Activated T-cell treated with anti-CD3 and anti-CD28 coated beads for 4 hours (primary cell): ENCODE measurements at regions not wholly inside any gene's neighbourhood (a gene's known extent, or its start where the extent isn't known, plus 50 kb on each side); places are given as distances from the start of the nearest gene placed in this dataset.

Experiments
- DNase-seq: peaks from one replicate; pipeline ENCODE4 v3.0.0-alpha.2; 2020

DNA sequence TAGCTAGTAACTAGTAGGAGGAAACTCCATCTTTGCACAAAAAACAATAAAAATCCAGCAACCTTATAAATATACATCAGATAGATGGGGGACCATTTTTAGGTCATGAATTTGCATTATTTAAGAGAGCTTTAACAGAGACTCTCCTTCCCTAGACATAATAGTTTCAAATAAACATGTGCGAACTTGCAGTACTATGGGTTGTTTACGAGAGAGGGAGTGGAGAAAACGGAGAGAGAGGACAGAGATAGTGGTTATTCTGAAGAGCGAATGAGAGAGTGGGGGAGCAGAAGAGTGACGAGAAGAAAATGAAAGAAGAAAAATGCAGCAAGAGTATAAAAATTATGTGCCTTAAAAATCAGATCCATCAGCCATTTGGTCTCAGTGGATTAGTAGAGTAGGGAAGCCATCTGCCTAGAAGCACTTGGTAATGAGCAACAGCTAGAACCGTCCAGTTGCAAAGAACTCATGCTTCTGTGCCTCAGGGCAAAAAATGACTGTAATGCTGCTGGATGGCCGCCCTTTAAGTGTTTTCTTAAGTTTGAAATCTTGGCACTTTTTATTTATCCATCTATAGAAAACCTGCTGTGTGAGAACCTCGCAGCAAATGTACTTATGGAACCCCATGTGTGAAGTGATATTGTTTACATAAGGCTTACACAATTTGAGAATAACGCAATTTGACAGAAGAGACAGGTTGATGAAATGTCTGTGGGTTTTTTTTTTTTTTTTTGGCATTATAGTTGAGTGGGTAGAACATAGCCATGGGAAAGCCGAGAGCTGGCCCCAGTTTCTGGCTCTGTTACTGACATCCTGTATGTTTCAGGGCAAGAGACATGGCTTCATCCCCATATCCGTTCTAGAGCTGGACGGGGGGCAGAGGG, 95.6 kb upstream of the ZNF608 start:
- no peak for DNase-seq

GRCh38 chr5:124842725-124843595, 96.5 kb upstream of the ZNF608 start:
- DNase-seq, result no peak

GRCh38 chr5:124843596-124843899, 97.1 kb upstream of the ZNF608 start:
- no peak for DNase-seq

DNA sequence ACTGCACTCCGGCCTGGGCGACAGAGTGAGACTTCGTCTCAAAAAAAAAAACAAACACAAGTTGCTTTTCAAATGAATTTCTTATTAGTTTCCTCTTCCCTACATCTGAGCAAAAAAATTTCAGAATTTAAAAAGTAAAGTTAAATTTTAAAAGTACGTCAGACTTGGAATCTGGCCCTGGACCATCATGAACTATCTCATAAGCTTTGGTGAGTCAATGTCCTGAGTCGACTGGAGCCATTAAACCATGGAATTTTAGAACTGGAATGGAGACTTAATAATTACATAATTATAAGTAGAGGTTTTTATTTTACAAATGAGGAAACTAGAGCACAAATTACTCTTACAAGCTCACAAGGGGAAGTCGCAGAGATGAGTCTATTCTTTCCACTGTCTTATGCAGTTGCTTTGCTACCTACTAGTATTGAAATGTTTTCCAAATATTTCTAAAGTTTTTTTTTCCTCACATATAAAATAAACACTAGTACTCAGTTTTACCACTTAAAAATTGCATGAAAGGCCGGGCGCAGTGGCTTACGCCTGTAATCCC, 98.0 kb upstream of the ZNF608 start:
- DNase-seq, result no peak

GRCh38 chr5:124847907-124848306, 101.5 kb upstream of the ZNF608 start:
- DNase-seq, result no peak

- DNase-seq, result no peak
Observed at GRCh38 chr5:124849774-124850173, 103.3 kb upstream of the ZNF608 start.

DNA sequence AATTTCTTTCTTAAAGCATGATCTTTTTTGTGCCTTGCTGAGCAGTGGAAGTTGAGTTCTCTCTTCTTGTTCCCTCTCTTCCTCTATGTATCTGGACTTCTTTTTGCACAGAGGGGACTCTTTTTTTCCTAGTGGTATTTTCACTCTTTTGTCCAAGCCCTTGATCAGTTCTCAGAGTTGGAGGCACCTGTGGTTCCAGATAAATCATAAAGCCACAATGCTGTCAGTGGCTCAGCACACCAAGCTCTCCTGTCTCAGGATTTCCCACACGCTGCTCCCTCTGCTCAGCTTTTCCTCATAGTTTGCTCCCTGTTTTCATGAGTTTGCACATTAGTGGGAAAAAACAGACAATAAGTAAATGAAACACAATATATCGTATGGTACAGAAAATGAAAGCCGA, 110.3 kb upstream of the ZNF608 start:
- no peak for DNase-seq

DNA sequence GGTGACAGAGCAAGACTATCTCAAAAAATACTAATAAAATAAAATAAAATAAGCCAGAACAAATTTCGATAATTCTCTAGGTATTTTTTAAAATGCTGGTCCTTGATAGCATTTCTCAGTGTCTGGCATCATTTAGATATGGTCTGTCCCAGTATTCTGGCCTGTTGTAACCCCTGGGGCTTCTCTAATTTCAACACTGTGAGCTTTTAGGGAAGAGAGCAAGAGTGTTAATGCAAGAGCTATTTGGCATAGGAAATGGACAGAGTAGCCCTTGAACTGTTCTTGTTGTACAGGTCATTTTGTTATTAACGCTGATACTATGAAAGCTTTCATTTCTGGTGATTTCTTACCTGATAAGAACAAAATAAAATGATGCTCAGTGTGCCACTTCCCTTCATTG, 112.2 kb upstream of the ZNF608 start:
- DNase-seq, result no peak

GRCh38 chr5:124859027-124859426, 112.6 kb upstream of the ZNF608 start:
- no peak for DNase-seq

DNA sequence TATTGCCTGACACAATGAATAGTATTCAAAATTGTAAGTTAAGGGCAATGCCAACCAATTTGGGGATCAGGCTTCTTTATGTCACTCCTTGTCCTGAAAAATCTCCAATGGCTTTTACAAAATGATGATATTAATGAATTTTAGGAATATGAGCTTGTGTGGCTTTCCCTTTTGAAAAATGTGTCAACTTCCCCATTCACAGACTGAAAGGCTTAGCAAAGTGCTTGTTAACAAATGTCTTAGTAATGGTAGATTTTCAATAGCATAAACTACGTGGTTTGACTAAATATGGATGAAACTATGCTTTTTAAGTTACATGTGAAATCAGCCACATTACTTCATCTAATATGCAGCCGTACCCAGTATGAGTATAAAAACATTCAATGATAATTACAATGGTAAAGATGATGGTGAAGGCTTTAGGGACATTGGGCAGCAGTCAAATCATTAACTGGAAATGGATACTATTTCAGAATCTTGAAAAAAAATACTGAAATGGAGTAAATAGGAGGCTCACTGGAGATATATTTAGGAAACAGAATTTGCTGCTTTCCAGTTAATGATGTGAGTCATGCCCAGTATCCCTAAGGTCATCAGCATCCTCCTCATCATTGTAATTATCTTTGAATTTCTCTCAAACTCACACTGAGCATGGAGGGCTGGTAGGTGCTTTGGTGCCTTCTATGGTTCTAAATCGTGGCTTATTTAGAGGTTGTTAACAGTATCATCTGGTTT, 113.3 kb upstream of the ZNF608 start:
- DNase-seq, result no peak

GRCh38 chr5:124860291-124860655, 113.8 kb upstream of the ZNF608 start:
- no peak for DNase-seq

DNA sequence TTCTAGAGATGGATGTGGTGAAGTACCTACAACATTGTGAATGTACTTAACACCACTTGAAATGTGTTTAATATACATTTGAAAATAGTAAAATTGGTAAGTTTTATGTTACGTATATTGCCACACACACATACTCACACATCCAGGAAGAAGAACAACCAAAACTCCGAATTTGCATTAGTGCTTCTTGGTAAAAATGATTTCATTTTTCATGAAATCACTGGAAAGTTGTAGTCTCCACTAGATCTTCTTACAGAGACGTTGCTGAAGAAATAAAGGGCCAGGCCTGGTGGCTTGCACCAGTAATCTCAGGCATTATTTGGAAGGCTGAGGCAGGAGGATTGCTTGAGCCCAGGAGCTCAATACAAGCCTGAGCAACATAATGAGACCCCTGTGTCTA, 118.6 kb upstream of the ZNF608 start:
- no peak for DNase-seq

- no peak for DNase-seq
Observed at GRCh38 chr5:124865603-124866354, 119.3 kb upstream of the ZNF608 start.

DNA sequence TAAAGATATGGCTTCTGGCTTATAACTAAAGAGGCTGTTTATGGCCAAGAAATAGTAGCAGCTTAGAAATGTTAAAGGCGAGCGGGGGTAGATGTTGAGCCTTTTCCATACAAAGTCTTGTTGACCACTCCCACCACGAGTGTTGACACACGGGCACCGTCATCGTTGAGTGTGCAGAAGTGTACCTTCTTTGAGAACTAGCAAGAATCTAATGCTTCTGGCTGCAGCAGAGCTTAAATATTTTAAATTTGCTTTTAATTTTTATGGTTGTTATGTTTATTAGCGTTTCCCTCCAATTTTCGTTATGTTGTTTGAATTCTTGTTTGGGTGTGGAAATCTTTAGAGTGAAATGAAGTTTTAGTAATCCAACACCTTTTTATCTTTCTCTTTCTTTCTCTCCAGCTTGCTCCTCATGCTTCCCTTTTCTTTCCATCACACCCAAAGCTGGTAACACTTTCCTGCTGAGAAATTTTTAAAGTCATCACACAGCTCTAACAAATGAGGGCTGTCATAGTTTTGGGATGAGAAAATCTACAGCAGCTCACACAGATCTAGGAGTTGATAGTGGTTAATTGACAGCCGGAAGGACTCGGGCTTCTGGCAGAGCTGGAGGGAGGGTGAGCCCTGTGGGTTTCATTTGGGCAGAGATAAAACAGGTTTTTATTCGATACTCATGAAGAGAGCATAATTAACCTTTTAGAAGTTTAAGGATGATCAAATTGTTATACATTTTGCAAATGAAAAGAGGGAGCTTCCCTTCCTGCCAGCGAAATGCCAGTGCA, 120.1 kb upstream of the ZNF608 start:
- no peak for DNase-seq

GRCh38 chr5:124867137-124867704, 120.8 kb upstream of the ZNF608 start:
- DNase-seq, result no peak

DNA sequence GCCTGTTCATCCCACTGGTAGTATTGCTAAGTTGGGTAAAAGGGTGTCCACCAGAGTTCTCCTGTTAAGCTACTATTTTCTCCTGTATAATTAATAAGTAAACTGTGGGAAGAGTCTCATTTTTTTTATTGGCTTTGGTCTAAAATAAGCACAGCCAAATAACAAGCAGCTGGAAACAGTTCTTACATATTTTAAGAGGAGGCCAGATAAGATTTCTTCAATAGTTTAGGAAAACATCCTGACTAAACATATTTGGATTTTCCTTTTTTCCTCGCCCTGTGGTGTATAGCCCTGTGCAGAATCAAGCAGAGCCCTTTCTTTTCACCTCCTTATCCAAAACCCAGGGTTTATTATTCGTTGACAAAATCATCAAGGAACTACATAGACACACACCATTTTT, 122.2 kb upstream of the ZNF608 start:
- no peak for DNase-seq

GRCh38 chr5:124869426-124870033, 123.1 kb upstream of the ZNF608 start:
- DNase-seq, result no peak

GRCh38 chr5:124870070-124870469, 123.6 kb upstream of the ZNF608 start:
- DNase-seq, result no peak

GRCh38 chr5:124871303-124871702, 124.9 kb upstream of the ZNF608 start:
- no peak for DNase-seq

- DNase-seq, result no peak
Observed at GRCh38 chr5:124872086-124872485, 125.6 kb upstream of the ZNF608 start.

DNA sequence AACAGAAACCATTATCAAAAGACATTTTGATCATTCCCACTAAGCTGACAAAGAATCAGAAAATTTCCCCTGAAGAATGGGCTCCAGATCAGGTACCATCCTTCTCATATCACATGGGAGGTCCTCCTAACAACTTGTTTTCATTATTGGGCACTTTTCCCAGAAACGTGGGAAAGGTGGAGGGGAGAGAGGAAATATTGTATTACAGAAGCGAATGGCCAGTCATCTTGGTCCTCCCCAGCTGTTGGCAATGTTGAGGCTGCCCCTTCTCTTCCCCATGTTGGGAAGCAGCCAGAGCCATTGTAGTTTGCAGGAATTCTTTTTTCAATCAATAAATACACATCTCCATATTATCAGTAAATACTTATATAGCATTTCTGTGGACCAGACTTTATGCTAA, 126.2 kb upstream of the ZNF608 start:
- DNase-seq, result no peak
